ENCODE measurements at regions not wholly inside any gene's neighbourhood (a gene's known extent, or its start where the extent isn't known, plus 50 kb on each side); places are given as distances from the start of the nearest gene placed in this dataset.
A peak's percentile ranks its signal among the peaks of the same experiment; 100 is the strongest.

- Histone ChIP-seq H3K27me3 (peaks cover 18% of the 10 kb centered on the region), H3K36me3 (no peaks in the 10 kb centered on the region), H3K4me1 (peaks cover 0 to 7% (median 0%) of the 10 kb centered on the region in 3 donors), H3K27ac (no peak overlapping the region), H3K9me3 (no peaks in the 10 kb centered on the region), H3K4me3 (no peak overlapping the region)
- no peak for ATAC-seq
- TF ChIP-seq, protein P1, sequence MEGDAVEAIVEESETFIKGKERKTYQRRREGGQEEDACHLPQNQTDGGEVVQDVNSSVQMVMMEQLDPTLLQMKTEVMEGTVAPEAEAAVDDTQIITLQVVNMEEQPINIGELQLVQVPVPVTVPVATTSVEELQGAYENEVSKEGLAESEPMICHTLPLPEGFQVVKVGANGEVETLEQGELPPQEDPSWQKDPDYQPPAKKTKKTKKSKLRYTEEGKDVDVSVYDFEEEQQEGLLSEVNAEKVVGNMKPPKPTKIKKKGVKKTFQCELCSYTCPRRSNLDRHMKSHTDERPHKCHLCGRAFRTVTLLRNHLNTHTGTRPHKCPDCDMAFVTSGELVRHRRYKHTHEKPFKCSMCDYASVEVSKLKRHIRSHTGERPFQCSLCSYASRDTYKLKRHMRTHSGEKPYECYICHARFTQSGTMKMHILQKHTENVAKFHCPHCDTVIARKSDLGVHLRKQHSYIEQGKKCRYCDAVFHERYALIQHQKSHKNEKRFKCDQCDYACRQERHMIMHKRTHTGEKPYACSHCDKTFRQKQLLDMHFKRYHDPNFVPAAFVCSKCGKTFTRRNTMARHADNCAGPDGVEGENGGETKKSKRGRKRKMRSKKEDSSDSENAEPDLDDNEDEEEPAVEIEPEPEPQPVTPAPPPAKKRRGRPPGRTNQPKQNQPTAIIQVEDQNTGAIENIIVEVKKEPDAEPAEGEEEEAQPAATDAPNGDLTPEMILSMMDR (IDR thresholded peaks at IDR 0.05): no peak
- TF ChIP-seq POLR2A (IDR thresholded peaks at IDR 0.05): no peak
- TF ChIP-seq EP300 (IDR thresholded peaks at IDR 0.05): no peak
- no peak for TF ChIP-seq POLR2AphosphoS5 (IDR thresholded peaks at IDR 0.05)
- no CpG with 5 or more reads among the region's 3 CpGs for WGBS, 2 donors (ENCODE audit: low coverage in 1 of 2)
Measured at GRCh38 chr18:8504424-8504823, 104.8 kb upstream of the RAB12 start.

DNA sequence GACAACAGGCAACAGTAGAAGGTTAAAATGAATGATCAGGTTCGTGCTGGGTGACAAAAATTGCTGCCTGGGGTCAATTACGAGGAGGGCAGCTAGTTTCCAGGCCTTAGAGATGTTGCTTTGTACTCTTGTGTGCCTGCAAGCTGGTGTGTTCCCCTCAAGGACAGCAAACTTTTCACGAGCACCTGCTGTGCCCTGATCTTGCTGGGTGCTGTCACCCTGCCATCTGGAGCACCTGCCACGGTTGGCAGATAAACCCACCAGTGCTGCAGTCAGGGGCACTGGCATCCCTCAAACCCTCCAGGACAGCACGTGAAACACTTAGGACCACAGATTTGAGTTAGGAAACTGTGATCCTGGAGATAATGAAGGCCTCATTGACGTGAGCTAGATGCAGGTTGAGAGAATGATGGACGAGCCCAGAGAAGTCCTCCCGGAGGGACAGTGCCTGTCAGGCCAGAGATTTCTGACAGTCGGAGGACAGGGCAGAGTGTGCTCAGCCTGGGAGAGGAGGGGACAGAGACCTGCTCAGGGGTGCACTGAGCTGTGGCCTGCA, 104.3 kb upstream of the RAB12 start:
- H3K36me3 ChIP-seq: no peaks in the 10 kb centered on the region
- peaks cover 18% of the 10 kb centered on the region for H3K27me3 ChIP-seq
- ATAC-seq: no peak
- TF ChIP-seq EP300 (IDR thresholded peaks at IDR 0.05) (no peak), POLR2A (IDR thresholded peaks at IDR 0.05) (no peak), POLR2AphosphoS5 (IDR thresholded peaks at IDR 0.05) (no peak)
- TF ChIP-seq, protein P1 (IDR thresholded peaks at IDR 0.05): no peak
- H3K27ac ChIP-seq: no peak overlapping the region
- H3K4me1 ChIP-seq: peaks cover 0 to 7% (median 0%) of the 10 kb centered on the region in 3 donors
- H3K9me3 ChIP-seq: no peaks in the 10 kb centered on the region
- H3K4me3 ChIP-seq: no peak overlapping the region
- 84% methylated on average over 7 of the region's 9 CpGs; no CpG with 5 or more reads in 1 of the 2 donors for WGBS, 2 donors (ENCODE audit: low coverage in 1 of 2)

DNA sequence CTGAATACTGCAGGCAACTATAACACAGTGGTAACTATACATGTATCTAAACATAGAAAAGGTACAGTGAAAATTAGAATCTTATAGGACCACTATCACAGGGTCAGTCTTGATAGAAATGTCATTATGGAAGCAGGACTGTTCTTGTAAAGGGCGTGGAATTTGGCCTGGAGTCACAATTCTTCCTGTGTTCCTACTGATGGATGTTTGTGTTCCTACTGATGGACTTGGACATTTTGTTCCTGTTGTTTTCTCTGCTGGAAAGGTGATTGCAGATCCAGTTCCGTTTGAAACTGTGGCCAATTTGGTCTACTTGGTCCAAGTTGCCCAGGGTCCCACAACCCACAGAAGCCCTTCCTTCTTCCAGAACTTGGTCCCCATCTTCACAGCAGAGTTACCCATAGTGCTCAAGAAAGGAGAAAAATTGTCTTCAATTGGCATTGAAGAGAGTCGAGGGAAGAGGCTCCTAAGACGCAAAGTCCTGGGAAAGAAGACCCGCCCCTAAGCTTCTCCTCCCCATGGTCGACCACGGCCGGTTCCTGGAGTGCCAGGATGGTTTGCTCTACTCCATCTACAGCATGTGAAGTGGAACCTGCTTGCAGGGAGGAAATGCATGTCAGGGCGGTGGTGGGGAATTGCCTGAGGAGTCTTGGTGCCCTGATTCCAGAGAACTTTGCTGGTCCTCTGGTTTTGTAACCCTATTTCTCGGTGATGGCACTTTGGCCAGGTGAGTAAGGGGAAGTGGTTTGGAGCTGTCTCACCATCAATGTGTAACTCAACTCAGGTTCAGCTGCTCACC, 102.8 kb upstream of the RAB12 start:
- H3K27ac ChIP-seq: no peak overlapping the region
- H3K4me3 ChIP-seq: no peak overlapping the region
- TF ChIP-seq POLR2A (IDR thresholded peaks at IDR 0.05) (no peak), POLR2AphosphoS5 (IDR thresholded peaks at IDR 0.05) (no peak), EP300 (IDR thresholded peaks at IDR 0.05) (no peak)
- TF ChIP-seq, protein P1 (IDR thresholded peaks at IDR 0.05): no peak
- 86 to 96% methylated on average over 5 to 7 of the region's 10 CpGs for WGBS, 2 donors (ENCODE audit: low coverage in 1 of 2)
- no peaks in the 10 kb centered on the region for H3K9me3 ChIP-seq
- no peak for ATAC-seq
- peaks cover 18% of the 10 kb centered on the region for H3K27me3 ChIP-seq
- H3K36me3 ChIP-seq: no peaks in the 10 kb centered on the region
- no peaks in the 10 kb centered on the region for H3K4me1 ChIP-seq

GRCh38 chr18:8507361-8507760, 101.9 kb upstream of the RAB12 start:
- Histone ChIP-seq H3K36me3 (no peaks in the 10 kb centered on the region), H3K27me3 (peaks cover 18% of the 10 kb centered on the region), H3K4me3 (no peak overlapping the region), H3K4me1 (no peaks in the 10 kb centered on the region), H3K27ac (no peak overlapping the region), H3K9me3 (no peaks in the 10 kb centered on the region)
- ATAC-seq: no peak
- 9 to 10% methylated on average over 5 of the region's 5 CpGs for WGBS, 2 donors (ENCODE audit: low coverage in 1 of 2)
- TF ChIP-seq, protein P1 (IDR thresholded peaks at IDR 0.05): peak in 1 of 4 experiments; percentile 30
- no peak for TF ChIP-seq POLR2A (IDR thresholded peaks at IDR 0.05)
